ENCODE measurements at regions not wholly inside any gene's neighbourhood (a gene's known extent, or its start where the extent isn't known, plus 50 kb on each side); places are given as distances from the start of the nearest gene placed in this dataset.
"Not testable (repeated sequence)": the region's sequence is repeated elsewhere in the genome, so short reads cannot be mapped to it uniquely, and the experiment has no call there.

DNA sequence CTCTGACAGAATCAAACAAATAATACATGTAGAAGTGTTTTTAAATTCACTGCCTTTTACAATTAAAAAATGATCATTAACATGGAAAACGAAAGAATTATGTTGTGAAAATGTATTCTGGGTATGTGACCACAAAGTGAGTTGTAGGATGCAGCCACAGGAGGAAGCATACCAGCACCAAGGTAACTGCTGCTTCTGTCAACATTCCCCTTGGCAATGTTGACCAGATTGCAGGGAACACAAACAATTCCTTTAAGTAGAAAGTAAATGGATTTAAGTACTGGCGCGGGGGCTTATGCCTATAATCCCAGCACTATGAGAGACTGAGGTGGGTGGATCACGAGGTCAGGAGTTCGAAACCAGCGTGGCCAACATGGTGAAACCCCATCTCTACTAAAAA lies 1877.9 kb upstream of the PCDH7 start:
- H3K27ac Mint-ChIP-seq (ENCODE audit: unreplicated experiment), result no peak overlapping the region
- no peak overlapping the region for H3K4me3 Mint-ChIP-seq
- TF ChIP-seq, protein P1, sequence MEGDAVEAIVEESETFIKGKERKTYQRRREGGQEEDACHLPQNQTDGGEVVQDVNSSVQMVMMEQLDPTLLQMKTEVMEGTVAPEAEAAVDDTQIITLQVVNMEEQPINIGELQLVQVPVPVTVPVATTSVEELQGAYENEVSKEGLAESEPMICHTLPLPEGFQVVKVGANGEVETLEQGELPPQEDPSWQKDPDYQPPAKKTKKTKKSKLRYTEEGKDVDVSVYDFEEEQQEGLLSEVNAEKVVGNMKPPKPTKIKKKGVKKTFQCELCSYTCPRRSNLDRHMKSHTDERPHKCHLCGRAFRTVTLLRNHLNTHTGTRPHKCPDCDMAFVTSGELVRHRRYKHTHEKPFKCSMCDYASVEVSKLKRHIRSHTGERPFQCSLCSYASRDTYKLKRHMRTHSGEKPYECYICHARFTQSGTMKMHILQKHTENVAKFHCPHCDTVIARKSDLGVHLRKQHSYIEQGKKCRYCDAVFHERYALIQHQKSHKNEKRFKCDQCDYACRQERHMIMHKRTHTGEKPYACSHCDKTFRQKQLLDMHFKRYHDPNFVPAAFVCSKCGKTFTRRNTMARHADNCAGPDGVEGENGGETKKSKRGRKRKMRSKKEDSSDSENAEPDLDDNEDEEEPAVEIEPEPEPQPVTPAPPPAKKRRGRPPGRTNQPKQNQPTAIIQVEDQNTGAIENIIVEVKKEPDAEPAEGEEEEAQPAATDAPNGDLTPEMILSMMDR (conservative IDR thresholded peaks at IDR 0.05), result no peak
- H3K4me1 Mint-ChIP-seq, result no peaks in the 10 kb centered on the region
- H3K9me3 Mint-ChIP-seq, result peaks cover 3% of the 10 kb centered on the region
- H3K27me3 Mint-ChIP-seq (ENCODE audit: low read depth), result no peaks in the 10 kb centered on the region
- H3K36me3 Mint-ChIP-seq (ENCODE audit: low read depth), result no peaks in the 10 kb centered on the region
- no peak for DNase-seq (ENCODE audit: low read depth, low spot score)

DNA sequence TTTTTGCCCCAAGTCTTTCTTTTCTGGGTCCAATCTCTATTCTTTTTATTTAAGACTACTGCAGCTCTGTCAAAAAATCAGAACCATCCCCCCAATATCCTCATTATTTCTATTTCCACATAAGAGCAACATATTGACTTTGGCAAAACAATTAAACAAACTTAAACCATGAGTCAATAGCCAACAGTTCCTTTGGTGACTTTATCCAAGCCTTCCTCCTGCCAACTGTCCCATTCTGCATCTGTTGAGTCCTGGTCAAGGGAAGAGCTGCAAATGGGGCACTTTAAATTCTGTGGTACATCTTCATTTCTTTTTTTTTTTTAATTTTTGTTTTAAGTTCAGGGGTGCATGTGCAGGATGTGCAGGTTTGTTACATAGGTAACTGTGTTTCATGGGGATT lies 1875.0 kb upstream of the PCDH7 start:
- TF ChIP-seq, protein P1 (conservative IDR thresholded peaks at IDR 0.05), result no peak
- no peak for DNase-seq (ENCODE audit: low read depth, low spot score)
- Mint-ChIP-seq H3K4me1 (no peaks in the 10 kb centered on the region), H3K4me3 (no peak overlapping the region), H3K9me3 (peaks cover 8% of the 10 kb centered on the region), H3K27me3 (ENCODE audit: low read depth) (no peaks in the 10 kb centered on the region), H3K27ac (ENCODE audit: unreplicated experiment) (no peak overlapping the region), H3K36me3 (ENCODE audit: low read depth) (no peaks in the 10 kb centered on the region)

DNA sequence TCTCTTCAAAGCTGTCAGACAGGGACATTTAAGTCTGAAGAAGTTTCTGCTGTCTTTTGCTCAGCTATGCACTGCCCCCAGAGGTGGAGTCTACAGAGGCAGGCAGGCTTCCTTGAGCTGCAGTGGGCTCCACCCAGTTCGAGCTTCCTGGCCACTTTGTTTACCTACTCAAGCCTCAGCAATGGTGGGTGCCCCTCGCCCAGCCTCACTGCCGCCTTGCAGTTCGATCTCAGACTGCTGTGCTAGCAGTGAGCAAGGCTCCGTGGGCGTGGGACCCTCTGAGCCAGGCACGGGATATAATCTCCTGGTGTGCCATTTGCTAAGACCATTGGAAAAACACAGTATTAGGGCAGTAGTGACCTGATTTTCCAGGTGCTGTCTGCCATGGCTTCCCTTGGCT lies 1863.1 kb upstream of the PCDH7 start:
- not testable (repeated sequence) for H3K27ac Mint-ChIP-seq (ENCODE audit: unreplicated experiment); H3K4me1 Mint-ChIP-seq; H3K4me3 Mint-ChIP-seq; H3K27me3 Mint-ChIP-seq (ENCODE audit: low read depth); H3K36me3 Mint-ChIP-seq (ENCODE audit: low read depth); DNase-seq (ENCODE audit: low read depth, low spot score)
- H3K9me3 Mint-ChIP-seq, result peaks cover 10% of the 10 kb centered on the region

DNA sequence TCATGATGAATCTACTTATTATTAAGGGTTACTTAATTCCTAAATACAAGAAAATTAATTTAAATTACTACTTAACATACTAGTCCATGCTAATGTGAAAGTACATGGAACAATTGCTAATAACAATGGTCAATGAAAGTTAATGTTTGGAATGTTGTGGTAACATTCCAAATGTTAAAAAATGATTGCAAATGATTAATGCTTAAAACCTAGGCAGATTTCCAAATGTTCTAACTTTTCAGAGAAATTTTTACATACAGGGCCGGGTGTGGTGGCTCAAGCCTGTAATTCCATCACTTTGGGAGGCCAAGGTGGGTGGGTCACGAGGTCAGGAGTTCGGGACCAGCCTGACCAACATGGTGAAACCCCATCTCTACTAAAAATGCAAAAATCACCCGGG lies 1851.3 kb upstream of the PCDH7 start:
- Mint-ChIP-seq H3K27ac (ENCODE audit: unreplicated experiment) (no peak overlapping the region), H3K27me3 (ENCODE audit: low read depth) (no peaks in the 10 kb centered on the region), H3K9me3 (no peaks in the 10 kb centered on the region), H3K36me3 (ENCODE audit: low read depth) (no peaks in the 10 kb centered on the region), H3K4me1 (no peaks in the 10 kb centered on the region), H3K4me3 (no peak overlapping the region)
- DNase-seq (ENCODE audit: low read depth, low spot score), result no peak
- TF ChIP-seq, protein P1 (conservative IDR thresholded peaks at IDR 0.05), result no peak

DNA sequence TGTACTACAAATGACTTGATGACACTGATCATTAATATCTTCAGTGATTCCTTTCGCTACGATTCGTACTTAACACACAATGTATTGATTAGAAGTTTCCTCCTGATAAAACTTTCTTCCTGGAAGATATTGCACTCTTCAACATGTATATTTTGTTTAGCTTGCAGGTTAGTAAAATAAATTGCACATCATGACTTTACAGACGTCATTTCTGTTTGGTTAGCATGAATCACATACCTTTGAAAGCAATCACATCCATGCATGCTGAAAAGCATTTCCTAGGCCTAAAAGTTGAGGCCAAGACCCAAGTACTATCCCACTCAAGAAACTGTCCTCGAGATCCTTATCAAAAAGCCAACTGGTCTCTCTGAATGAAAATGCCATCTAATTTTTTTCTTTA lies 1841.0 kb upstream of the PCDH7 start:
- Mint-ChIP-seq H3K4me1 (no peaks in the 10 kb centered on the region), H3K9me3 (peaks cover 4% of the 10 kb centered on the region), H3K27ac (ENCODE audit: unreplicated experiment) (no peak overlapping the region), H3K27me3 (ENCODE audit: low read depth) (no peaks in the 10 kb centered on the region), H3K36me3 (ENCODE audit: low read depth) (no peaks in the 10 kb centered on the region), H3K4me3 (no peak overlapping the region)
- no peak for DNase-seq (ENCODE audit: low read depth, low spot score)
- TF ChIP-seq, protein P1 (conservative IDR thresholded peaks at IDR 0.05), result no peak

DNA sequence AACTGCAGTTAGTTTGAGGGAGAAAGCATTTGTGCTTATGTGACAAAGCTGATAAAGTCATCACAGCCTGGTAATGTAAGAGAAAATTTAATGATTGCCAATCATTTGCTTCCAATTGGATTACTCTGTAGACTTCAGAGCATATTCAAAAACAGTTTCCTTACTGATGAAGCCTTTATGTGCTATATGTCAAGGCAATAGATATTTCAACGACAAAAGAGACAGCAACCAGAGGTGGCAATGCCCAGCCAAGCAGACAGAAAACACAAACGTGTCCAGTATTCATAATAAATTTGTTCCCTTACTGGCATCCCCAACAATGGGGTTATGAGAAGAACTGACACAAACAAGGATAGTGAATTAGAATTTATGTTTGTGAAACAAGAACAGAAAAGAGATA lies 1840.3 kb upstream of the PCDH7 start:
- no peaks in the 10 kb centered on the region for H3K27me3 Mint-ChIP-seq (ENCODE audit: low read depth)
- H3K4me3 Mint-ChIP-seq, result no peak overlapping the region
- H3K27ac Mint-ChIP-seq (ENCODE audit: unreplicated experiment), result no peak overlapping the region

More for the DNA sequence above, 1840.3 kb upstream of the PCDH7 start:
- Mint-ChIP-seq H3K9me3 (peaks cover 7% of the 10 kb centered on the region), H3K36me3 (ENCODE audit: low read depth) (no peaks in the 10 kb centered on the region), H3K4me1 (no peaks in the 10 kb centered on the region)
- no peak for DNase-seq (ENCODE audit: low read depth, low spot score)
- TF ChIP-seq, protein P1 (conservative IDR thresholded peaks at IDR 0.05), result no peak

All from neural crest cell (in vitro differentiated cells).